GM12878 (cell line): ENCODE measurements at regions not wholly inside any gene's neighbourhood (a gene's known extent, or its start where the extent isn't known, plus 50 kb on each side); places are given as distances from the start of the nearest gene placed in this dataset.

ENCODE experiments used
- ATAC-seq: fragments of 200-7000 bp; cut with Tn5 transposase; 3 replicates; pipeline ENCODE4 v1.9.1; 2020; ENCODE audit warnings: mild to moderate bottlenecking, moderate library complexity
- BruUV-seq: library from RNA; stranded (reverse); fragments of 400-500 nt; replicated peaks from 2 replicates; lab custom pipeline; 2021; lab: Mats Ljungman, UMichigan
- CTCF ChIA-PET: fragments of 300-600 bp; sonication (Branson Sonifier 250); formaldehyde crosslinking; extraction: SDS; loops from one replicate; lab custom pipeline; 2021; ENCODE audit warnings: inconsistent platforms; lab: Yijun Ruan, JAX
- POLR2A ChIA-PET: fragments of 350-600 bp; formaldehyde crosslinking; extraction: SDS; loops from one replicate; lab custom pipeline; 2021; ENCODE audit warnings: inconsistent platforms; lab: Charles Lee
- RAD21 ChIA-PET: fragments of 300-600 bp; sonication (Branson Sonifier 250); formaldehyde crosslinking; loops from one replicate; lab custom pipeline; 2023; ENCODE audit warnings: antibody characterized with exemption; ENCODE audit not compliant: unreplicated experiment; lab: Charles Lee
- SMC1A ChIA-PET: fragments of 300-600 bp; sonication (Branson Sonifier 250); formaldehyde crosslinking; loops from one replicate; lab custom pipeline; 2023; ENCODE audit not compliant: unreplicated experiment, uncharacterized antibody; lab: Charles Lee
- DNase-seq: peaks from one replicate; pipeline ENCODE4 v3.0.0-alpha.2; 2011; ENCODE audit warnings: low read depth, low spot score
- FAIRE-seq: peaks from 3 replicates; lab custom pipeline; 2011; peaks lifted over from hg19 to GRCh38; lab: Jason Lieb, UNC
- H2AFZ ChIP-seq: 2 replicates; pipeline ENCODE4 v1.6.0; 2011; ENCODE audit warnings: low read depth, low read length, control low read depth; ENCODE audit not compliant: control insufficient read depth
- H3K27ac ChIP-seq: 2 replicates; pipeline ENCODE4 v1.5.1; 2011; ENCODE audit warnings: control low read depth; ENCODE audit not compliant: control insufficient read depth, insufficient read depth
- H3K27me3 ChIP-seq, 2 experiments: replicated peaks in 1 of 2; 2 replicates each; pipeline versions ENCODE4 v1.6.0 to v1.6.1; 2011; ENCODE audit warnings: low read length in 1 of 2; ENCODE audit not compliant: control insufficient read depth in 2 of 2, insufficient read depth in 2 of 2
- H3K36me3 ChIP-seq, 2 experiments: 2 replicates each; pipeline ENCODE4 v1.5.1; 2011; ENCODE audit warnings: low read length in 1 of 2; ENCODE audit not compliant: control insufficient read depth in 2 of 2, insufficient read depth in 2 of 2
- H3K4me1 ChIP-seq: 2 replicates; pipeline ENCODE4 v1.6.1; 2011; ENCODE audit warnings: mild to moderate bottlenecking, low read length, moderate library complexity, mixed read lengths; ENCODE audit not compliant: control insufficient read depth, insufficient read depth
- H3K4me2 ChIP-seq: 2 replicates; pipeline ENCODE4 v1.6.0; 2011; ENCODE audit warnings: control low read depth; ENCODE audit not compliant: control insufficient read depth, insufficient read depth
- H3K4me3 ChIP-seq: fragments of 200-600 bp; sonication (generic); 2 replicates; pipeline ENCODE4 v1.5.1; 2016
- H3K79me2 ChIP-seq: 2 replicates; pipeline ENCODE4 v1.6.0; 2011; ENCODE audit warnings: low read length; ENCODE audit not compliant: control insufficient read depth, insufficient read depth
- H3K9ac ChIP-seq: 2 replicates; pipeline ENCODE4 v1.8.0; 2011; ENCODE audit warnings: low read length, control low read depth, mixed read lengths; ENCODE audit not compliant: control insufficient read depth, insufficient read depth
- H3K9me3 ChIP-seq: replicated peaks from 3 replicates; pipeline ENCODE4 v1.5.1; 2011; ENCODE audit warnings: mild to moderate bottlenecking, low read length; ENCODE audit not compliant: control insufficient read depth, insufficient read depth
- H4K20me1 ChIP-seq: 2 replicates; pipeline ENCODE4 v1.6.0; 2011; ENCODE audit not compliant: control insufficient read depth, insufficient read depth
- ZSCAN29 ChIP-seq: fragments of 450-650 bp; IDR thresholded peaks from 2 replicates; pipeline ENCODE4 v1.6.1; 2017; ENCODE audit warnings: mild to moderate bottlenecking, moderate library complexity
- WGBS: methylation state at CpG from one replicate; pipeline ENCODE4 v1.1.6; 2016; ENCODE audit warnings: low lambda C conversion rate; ENCODE audit not compliant: insufficient replicate concordance, insufficient coverage; ENCODE audit errors: missing lambda C conversion rate; 5-methylcytosine and 5-hydroxymethylcytosine counted together
- in situ Hi-C: fragments of 300-500 bp; cut with MboI; formaldehyde crosslinking; loops from 9 replicates; pipeline ENCODE4 v1.14.3; 2018; ENCODE audit warnings: mixed read lengths
- intact Hi-C: fragments of 100-400 bp; cut with micrococcal nuclease; formaldehyde crosslinking; loops from one replicate; pipeline ENCODE4 v1.14.2; 2022; ENCODE audit not compliant: unreplicated experiment
- TF ChIP-seq, protein P1 (sequence below): fragments of 150-350 bp; IDR thresholded peaks from 2 replicates; pipeline ENCODE4 v1.6.1; 2014; ENCODE audit warnings: mild to moderate bottlenecking, low read depth, low read length
- TF ChIP-seq, protein P2 (sequence below): IDR thresholded peaks from 2 replicates; pipeline ENCODE4 v1.6.1; 2011; ENCODE audit warnings: mild to moderate bottlenecking, low read depth, low read length, moderate library complexity; ENCODE audit not compliant: insufficient replicate concordance
- TF ChIP-seq, protein P3 (sequence below): fragments of 450-650 bp; formaldehyde crosslinking; IDR thresholded peaks from 2 replicates; pipeline ENCODE4 v1.4.0; 2022; ENCODE audit warnings: mild to moderate bottlenecking, moderate library complexity
- TF ChIP-seq, protein P4 (sequence below): fragments of 450-650 bp; IDR thresholded peaks from 2 replicates; pipeline ENCODE4 v1.6.1; 2016; ENCODE audit warnings: mild to moderate bottlenecking, moderate library complexity, borderline replicate concordance

DNA sequence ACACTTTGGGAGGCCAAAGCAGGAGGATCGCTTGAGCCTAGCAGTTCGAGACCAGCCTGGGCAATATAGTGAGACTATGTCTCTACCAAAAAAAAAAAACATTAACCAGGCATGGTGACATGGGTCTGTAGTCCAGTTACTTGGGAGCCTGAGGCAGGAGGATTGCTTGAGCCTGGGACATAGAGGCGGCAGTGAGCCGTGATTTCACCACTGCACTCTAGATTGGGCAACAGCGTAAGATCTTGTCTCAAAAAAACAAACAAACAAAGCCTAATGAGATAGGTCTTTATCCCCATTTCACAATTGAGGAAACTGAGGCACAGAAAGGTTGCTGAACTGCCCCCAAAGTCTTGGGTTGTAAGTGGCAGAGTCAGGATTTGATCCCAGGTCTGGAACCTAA lies 70.5 kb upstream of the RAD23B start:
- H3K79me2 ChIP-seq: no peaks in the 10 kb centered on the region
- H2AFZ ChIP-seq: no peak overlapping the region
- no peak overlapping the region for H3K9ac ChIP-seq
- no peak overlapping the region for H3K4me2 ChIP-seq
- DNase-seq (no peak), FAIRE-seq (no peak), ATAC-seq (no peak)
- TF ChIP-seq, protein P1, sequence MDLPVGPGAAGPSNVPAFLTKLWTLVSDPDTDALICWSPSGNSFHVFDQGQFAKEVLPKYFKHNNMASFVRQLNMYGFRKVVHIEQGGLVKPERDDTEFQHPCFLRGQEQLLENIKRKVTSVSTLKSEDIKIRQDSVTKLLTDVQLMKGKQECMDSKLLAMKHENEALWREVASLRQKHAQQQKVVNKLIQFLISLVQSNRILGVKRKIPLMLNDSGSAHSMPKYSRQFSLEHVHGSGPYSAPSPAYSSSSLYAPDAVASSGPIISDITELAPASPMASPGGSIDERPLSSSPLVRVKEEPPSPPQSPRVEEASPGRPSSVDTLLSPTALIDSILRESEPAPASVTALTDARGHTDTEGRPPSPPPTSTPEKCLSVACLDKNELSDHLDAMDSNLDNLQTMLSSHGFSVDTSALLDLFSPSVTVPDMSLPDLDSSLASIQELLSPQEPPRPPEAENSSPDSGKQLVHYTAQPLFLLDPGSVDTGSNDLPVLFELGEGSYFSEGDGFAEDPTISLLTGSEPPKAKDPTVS: no peak
- no peak for TF ChIP-seq ZSCAN29
- TF ChIP-seq, protein P2, sequence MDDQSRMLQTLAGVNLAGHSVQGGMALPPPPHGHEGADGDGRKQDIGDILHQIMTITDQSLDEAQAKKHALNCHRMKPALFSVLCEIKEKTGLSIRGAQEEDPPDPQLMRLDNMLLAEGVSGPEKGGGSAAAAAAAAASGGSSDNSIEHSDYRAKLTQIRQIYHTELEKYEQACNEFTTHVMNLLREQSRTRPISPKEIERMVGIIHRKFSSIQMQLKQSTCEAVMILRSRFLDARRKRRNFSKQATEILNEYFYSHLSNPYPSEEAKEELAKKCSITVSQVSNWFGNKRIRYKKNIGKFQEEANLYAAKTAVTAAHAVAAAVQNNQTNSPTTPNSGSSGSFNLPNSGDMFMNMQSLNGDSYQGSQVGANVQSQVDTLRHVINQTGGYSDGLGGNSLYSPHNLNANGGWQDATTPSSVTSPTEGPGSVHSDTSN: no peak
- TF ChIP-seq, protein P3, sequence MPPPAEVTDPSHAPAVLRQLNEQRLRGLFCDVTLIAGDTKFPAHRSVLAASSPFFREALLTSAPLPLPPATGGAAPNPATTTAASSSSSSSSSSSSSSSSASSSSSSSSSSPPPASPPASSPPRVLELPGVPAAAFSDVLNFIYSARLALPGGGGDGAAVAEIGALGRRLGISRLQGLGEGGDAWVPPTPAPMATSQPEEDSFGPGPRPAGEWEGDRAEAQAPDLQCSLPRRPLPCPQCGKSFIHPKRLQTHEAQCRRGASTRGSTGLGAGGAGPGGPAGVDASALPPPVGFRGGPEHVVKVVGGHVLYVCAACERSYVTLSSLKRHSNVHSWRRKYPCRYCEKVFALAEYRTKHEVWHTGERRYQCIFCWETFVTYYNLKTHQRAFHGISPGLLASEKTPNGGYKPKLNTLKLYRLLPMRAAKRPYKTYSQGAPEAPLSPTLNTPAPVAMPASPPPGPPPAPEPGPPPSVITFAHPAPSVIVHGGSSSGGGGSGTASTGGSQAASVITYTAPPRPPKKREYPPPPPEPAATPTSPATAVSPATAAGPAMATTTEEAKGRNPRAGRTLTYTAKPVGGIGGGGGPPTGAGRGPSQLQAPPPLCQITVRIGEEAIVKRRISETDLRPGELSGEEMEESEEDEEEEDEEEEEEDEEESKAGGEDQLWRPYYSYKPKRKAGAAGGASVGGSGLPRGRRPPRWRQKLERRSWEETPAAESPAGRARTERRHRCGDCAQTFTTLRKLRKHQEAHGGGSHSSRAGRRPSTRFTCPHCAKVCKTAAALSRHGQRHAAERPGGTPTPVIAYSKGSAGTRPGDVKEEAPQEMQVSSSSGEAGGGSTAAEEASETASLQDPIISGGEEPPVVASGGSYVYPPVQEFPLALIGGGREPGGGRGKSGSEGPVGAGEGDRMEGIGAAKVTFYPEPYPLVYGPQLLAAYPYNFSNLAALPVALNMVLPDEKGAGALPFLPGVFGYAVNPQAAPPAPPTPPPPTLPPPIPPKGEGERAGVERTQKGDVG (CRISPR knock-in tag): no peak
- TF ChIP-seq, protein P4, sequence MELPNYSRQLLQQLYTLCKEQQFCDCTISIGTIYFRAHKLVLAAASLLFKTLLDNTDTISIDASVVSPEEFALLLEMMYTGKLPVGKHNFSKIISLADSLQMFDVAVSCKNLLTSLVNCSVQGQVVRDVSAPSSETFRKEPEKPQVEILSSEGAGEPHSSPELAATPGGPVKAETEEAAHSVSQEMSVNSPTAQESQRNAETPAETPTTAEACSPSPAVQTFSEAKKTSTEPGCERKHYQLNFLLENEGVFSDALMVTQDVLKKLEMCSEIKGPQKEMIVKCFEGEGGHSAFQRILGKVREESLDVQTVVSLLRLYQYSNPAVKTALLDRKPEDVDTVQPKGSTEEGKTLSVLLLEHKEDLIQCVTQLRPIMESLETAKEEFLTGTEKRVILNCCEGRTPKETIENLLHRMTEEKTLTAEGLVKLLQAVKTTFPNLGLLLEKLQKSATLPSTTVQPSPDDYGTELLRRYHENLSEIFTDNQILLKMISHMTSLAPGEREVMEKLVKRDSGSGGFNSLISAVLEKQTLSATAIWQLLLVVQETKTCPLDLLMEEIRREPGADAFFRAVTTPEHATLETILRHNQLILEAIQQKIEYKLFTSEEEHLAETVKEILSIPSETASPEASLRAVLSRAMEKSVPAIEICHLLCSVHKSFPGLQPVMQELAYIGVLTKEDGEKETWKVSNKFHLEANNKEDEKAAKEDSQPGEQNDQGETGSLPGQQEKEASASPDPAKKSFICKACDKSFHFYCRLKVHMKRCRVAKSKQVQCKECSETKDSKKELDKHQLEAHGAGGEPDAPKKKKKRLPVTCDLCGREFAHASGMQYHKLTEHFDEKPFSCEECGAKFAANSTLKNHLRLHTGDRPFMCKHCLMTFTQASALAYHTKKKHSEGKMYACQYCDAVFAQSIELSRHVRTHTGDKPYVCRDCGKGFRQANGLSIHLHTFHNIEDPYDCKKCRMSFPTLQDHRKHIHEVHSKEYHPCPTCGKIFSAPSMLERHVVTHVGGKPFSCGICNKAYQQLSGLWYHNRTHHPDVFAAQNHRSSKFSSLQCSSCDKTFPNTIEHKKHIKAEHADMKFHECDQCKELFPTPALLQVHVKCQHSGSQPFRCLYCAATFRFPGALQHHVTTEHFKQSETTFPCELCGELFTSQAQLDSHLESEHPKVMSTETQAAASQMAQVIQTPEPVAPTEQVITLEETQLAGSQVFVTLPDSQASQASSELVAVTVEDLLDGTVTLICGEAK: no peak
- ChIA-PET POLR2A (interaction anchor here (0.5 to 2.4 kb wide), 5 partner anchors 37 to 71 kb away, joined by 3 to 10 read pairs (median 6); no protein-coding TSS in a partner anchor), SMC1A (interaction anchor here (1.0 to 1.9 kb wide), 11 partner anchors 15 to 247 kb away, joined by 3 to 31 read pairs (median 5); no protein-coding TSS in a partner anchor), CTCF (interaction anchor here (0.6 to 1.3 kb wide), 4 partner anchors 23 to 48 kb away, joined by 3 to 7 read pairs (median 3); no protein-coding TSS in a partner anchor), RAD21 (interaction anchor here (0.9 to 2.4 kb wide), 10 partner anchors 10 to 232 kb away, joined by 3 to 20 read pairs (median 5); no protein-coding TSS in a partner anchor)
- in situ Hi-C loops: no loop called here
- 98% methylated on average over 5 of the region's 5 CpGs for WGBS
- BruUV-seq: no TSS peak
- H4K20me1 ChIP-seq: no peaks in the 10 kb centered on the region
- no peak overlapping the region for H3K27ac ChIP-seq
- no peak overlapping the region for H3K4me3 ChIP-seq
- no peaks in the 10 kb centered on the region for H3K27me3 ChIP-seq
- intact Hi-C loops: loop anchor here (1.0 to 2.0 kb wide), 2 partner anchors 39 to 48 kb away; no protein-coding TSS in a partner anchor
- no peaks in the 10 kb centered on the region; the same call in 2 of the 3 replicates for H3K9me3 ChIP-seq
- H3K4me1 ChIP-seq: peaks cover 3% of the 10 kb centered on the region; the same call in 1 of the 2 replicates
- H3K36me3 ChIP-seq: no peaks in the 10 kb centered on the region
